ENCODE measurements at regions not wholly inside any gene's neighbourhood (a gene's known extent, or its start where the extent isn't known, plus 50 kb on each side); places are given as distances from the start of the nearest gene placed in this dataset.
"Not testable (repeated sequence)": the region's sequence is repeated elsewhere in the genome, so short reads cannot be mapped to it uniquely, and the experiment has no call there.

GRCh38 chr14:45891417-45892080 is 638.5 kb upstream of the MIS18BP1 start:
- no peak for ATAC-seq
- TF ChIP-seq GLIS3 (CRISPR knock-in tag; IDR thresholded peaks at IDR 0.05) (no peak), POU6F1 (CRISPR knock-in tag; IDR thresholded peaks at IDR 0.05; ENCODE audit: borderline replicate concordance, low read depth) (no peak), ZNF70 (CRISPR knock-in tag; IDR thresholded peaks at IDR 0.05) (no peak), RARB (CRISPR knock-in tag; IDR thresholded peaks at IDR 0.05) (no peak), ESRRG (CRISPR knock-in tag; IDR thresholded peaks at IDR 0.05) (no peak), PATZ1 (CRISPR knock-in tag; IDR thresholded peaks at IDR 0.05; ENCODE audit: borderline replicate concordance) (no peak)

- ATAC-seq, result not testable (repeated sequence)
Observed at GRCh38 chr14:45888766-45889285, 635.8 kb upstream of the MIS18BP1 start.

GRCh38 chr14:45877981-45878380 is 625.0 kb upstream of the MIS18BP1 start:
- no peak for ATAC-seq

GRCh38 chr14:45868863-45869262 is 615.9 kb upstream of the MIS18BP1 start:
- no peak for ATAC-seq
- TF ChIP-seq ESRRG (CRISPR knock-in tag; IDR thresholded peaks at IDR 0.05), result no peak

More at GRCh38 chr14:45877981-45878380, 625.0 kb upstream of the MIS18BP1 start:
- TF ChIP-seq CSDC2 (CRISPR knock-in tag; IDR thresholded peaks at IDR 0.05) (no peak), ZNF70 (CRISPR knock-in tag; IDR thresholded peaks at IDR 0.05) (no peak), POU6F1 (CRISPR knock-in tag; IDR thresholded peaks at IDR 0.05; ENCODE audit: borderline replicate concordance, low read depth) (no peak), ZC3H10 (CRISPR knock-in tag; IDR thresholded peaks at IDR 0.05) (no peak), RARB (CRISPR knock-in tag; IDR thresholded peaks at IDR 0.05) (no peak), ZNF8 (CRISPR knock-in tag; IDR thresholded peaks at IDR 0.05) (no peak), ZNF565 (CRISPR knock-in tag; conservative IDR thresholded peaks at IDR 0.05; ENCODE audit: low read depth) (no peak), BACH2 (CRISPR knock-in tag; IDR thresholded peaks at IDR 0.05; ENCODE audit: borderline replicate concordance) (no peak), ISL1 (CRISPR knock-in tag; IDR thresholded peaks at IDR 0.05) (no peak)

GRCh38 chr14:45868377-45868776 is 615.4 kb upstream of the MIS18BP1 start:
- ATAC-seq, result no peak
- no peak for TF ChIP-seq OSR1 (CRISPR knock-in tag; IDR thresholded peaks at IDR 0.05)
- TF ChIP-seq ESRRG (CRISPR knock-in tag; IDR thresholded peaks at IDR 0.05), result no peak
- no peak for TF ChIP-seq RARB (CRISPR knock-in tag; IDR thresholded peaks at IDR 0.05)
- TF ChIP-seq ZNF8 (CRISPR knock-in tag; IDR thresholded peaks at IDR 0.05), result no peak
- no peak for TF ChIP-seq TCF4 (CRISPR knock-in tag; IDR thresholded peaks at IDR 0.05; ENCODE audit: borderline replicate concordance)
- TF ChIP-seq TSHZ2 (CRISPR knock-in tag; IDR thresholded peaks at IDR 0.05), result no peak
- no peak for TF ChIP-seq CSRNP3 (CRISPR knock-in tag; IDR thresholded peaks at IDR 0.05)
- no peak for TF ChIP-seq POU6F1 (CRISPR knock-in tag; IDR thresholded peaks at IDR 0.05; ENCODE audit: borderline replicate concordance, low read depth)
- no peak for TF ChIP-seq ZC3H10 (CRISPR knock-in tag; IDR thresholded peaks at IDR 0.05)
- no peak for TF ChIP-seq SNAI2 (CRISPR knock-in tag; IDR thresholded peaks at IDR 0.05)
- TF ChIP-seq PATZ1 (CRISPR knock-in tag; IDR thresholded peaks at IDR 0.05; ENCODE audit: borderline replicate concordance), result no peak
- TF ChIP-seq ZNF565 (CRISPR knock-in tag; conservative IDR thresholded peaks at IDR 0.05; ENCODE audit: low read depth), result no peak
- TF ChIP-seq BACH2 (CRISPR knock-in tag; IDR thresholded peaks at IDR 0.05; ENCODE audit: borderline replicate concordance), result no peak
- no peak for TF ChIP-seq ZFP3 (CRISPR knock-in tag; IDR thresholded peaks at IDR 0.05)
- no peak for TF ChIP-seq PPARA (CRISPR knock-in tag; IDR thresholded peaks at IDR 0.05; ENCODE audit: borderline replicate concordance)
- no peak for TF ChIP-seq ZFP30 (CRISPR knock-in tag; IDR thresholded peaks at IDR 0.05)
